NCI-H748 treated with DMSO at 0.1 percent for 48 hours (cell line): ENCODE measurements at regions not wholly inside any gene's neighbourhood (a gene's known extent, or its start where the extent isn't known, plus 50 kb on each side); places are given as distances from the start of the nearest gene placed in this dataset.
"Not testable (repeated sequence)": the region's sequence is repeated elsewhere in the genome, so short reads cannot be mapped to it uniquely, and the experiment has no call there.

Experiments used
- DNase-seq: peaks from one replicate; lab custom pipeline; 2025; lab: John Stamatoyannopoulos, UW

DNA sequence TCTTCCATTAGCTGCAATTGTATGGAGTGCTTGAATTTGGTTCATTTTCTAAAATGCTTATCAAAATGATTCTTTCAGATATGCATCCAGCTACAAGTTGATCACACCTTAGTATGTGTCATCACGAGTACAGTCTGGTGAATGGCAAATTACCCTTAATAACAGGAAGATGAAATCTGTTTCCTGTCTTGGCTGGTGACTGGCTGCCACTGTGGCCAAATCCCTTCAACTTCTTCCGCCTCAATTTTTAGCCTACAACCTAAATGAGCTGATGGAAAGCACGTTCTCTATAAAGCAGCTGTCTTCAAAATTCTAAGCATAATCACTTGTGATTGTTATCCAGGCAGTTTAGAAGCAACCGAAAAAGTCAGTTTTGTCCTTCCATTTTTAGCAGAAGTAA, 387.1 kb upstream of the NECTIN3 start:
- DNase-seq: no peak

GRCh38 chr3:110685630-110686029, 386.0 kb upstream of the NECTIN3 start:
- DNase-seq: no peak

DNA sequence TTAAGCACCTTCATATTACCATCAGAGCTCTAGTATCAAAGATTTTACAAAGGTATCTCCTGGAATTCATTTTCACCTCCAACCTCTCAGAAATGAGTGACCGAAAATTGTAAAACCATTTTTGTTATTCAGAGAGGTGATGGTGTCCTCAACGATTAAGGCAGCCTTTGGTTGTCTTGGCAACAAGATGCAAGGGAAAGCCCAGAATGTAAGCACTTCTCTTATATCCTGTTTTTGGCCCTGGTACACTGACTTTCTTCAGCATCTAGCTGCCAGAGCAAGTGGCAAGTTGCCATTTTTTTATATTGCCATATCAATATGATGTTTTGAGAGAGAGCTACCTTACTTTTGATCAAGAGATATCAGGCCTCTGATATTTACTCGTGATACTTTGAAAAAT, 384.9 kb upstream of the NECTIN3 start:
- no peak for DNase-seq

GRCh38 chr3:110687138-110687537, 384.5 kb upstream of the NECTIN3 start:
- no peak for DNase-seq

DNA sequence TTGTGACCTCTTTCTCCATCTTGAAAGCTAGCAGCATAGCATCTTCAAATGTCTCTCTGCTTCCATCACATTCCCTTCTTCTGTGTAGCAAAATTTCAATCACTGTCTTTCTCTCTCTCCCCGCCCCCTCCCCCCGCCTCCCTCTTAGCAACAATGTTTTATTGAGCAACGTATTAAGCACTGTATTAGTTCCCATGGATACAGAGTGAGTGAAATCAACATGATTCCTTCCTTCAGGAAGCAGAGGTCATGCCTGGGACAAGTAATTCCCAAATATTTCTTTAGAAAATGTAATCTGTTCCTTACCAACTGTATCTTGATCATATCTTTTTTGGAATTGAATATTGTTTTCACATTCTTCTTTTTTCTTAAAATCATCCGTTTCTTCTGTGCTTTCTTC, 373.7 kb upstream of the NECTIN3 start:
- no peak for DNase-seq

DNA sequence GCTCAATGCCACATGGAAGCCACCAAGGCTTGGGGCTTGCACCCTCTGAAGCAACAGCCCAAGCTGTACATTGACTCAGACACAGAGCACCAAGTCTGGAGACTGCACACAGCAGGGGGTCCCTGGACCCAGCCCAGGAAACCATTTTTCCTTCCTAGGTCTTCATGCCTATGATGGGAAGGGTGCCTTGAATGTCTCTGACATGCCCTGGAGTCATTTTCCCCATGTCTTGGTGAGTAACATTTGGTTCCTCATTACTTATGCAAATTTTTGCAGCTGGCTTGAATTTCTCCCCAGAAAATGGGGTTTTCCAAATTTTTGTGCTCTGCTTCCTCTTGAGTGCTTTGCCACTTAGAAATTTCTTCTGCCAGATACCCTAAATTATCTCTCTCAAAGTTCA, 367.3 kb upstream of the NECTIN3 start:
- not testable (repeated sequence) for DNase-seq

DNA sequence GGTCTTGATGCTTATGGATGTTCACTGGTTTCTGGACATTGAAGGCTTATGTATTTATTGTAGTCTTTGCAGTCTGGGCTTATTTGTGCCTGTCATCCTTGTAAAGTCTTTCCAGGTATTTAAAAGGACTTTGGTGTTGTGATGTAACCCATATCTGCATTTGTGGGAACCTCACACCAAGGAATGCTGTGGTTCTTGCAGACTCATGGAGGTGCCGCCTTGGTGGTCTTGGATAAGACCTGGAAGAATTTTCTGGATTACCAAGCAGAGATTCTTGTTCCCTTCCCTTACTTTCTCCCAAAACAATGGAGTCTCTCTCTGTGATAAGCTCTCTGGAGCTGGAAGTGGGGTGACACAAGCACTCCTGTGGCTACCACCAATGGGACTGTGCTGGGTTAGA, 363.5 kb upstream of the NECTIN3 start:
- DNase-seq: no peak

DNA sequence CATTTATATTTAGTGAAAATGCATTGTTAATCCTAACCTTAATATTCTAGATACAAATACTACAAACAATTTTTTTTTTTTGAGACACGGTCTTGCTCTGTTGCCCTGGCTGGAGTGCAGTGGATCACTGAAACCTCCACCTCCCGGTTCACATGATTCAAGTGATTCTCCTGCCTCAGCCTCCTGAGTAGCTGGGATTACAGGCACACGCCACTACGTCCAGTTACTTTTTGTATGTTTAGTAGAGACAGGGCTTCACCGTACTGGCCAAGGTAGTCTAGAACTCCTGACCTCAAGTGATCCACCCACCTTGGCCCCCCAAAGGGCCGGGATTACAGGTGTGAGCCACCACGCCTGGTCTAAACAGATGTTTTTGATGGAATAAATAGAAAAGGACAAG, 361.5 kb upstream of the NECTIN3 start:
- DNase-seq: no peak

- DNase-seq: peak; percentile 5
These were observed 361.0 kb upstream of the NECTIN3 start for GRCh38 chr3:110710603-110711002.

DNA sequence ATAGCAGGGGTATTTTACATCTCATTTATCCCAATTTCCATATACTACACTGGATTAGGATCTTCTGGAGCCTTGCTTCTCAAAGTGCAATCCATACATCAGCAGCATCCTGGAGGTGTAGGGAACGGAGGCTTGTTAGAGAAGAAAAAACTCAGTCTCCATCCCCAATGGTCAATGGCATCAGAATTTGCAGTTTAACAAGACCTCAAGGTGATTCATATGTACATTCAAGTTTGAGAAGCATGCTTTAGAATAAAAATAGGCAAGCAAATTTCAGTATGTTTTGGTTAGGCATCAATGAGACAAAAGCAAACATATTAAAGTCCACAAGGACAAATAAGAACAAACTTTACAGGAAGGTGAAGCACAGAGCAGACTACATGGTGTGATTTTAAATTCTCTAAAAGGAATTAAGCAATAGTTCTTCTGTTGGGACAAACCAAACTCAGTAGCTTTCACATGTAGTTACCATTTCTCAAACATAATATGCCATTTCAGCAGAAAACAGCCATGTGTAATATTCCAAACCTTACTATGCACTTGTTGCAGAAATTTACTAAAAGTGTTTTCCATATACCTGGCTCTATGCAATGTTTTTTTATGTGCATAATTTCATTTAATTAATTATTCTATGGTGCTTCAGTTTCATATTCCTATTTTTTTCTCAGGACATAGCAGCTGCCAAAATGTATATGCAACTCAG, 360.3 kb upstream of the NECTIN3 start:
- DNase-seq: no peak

DNA sequence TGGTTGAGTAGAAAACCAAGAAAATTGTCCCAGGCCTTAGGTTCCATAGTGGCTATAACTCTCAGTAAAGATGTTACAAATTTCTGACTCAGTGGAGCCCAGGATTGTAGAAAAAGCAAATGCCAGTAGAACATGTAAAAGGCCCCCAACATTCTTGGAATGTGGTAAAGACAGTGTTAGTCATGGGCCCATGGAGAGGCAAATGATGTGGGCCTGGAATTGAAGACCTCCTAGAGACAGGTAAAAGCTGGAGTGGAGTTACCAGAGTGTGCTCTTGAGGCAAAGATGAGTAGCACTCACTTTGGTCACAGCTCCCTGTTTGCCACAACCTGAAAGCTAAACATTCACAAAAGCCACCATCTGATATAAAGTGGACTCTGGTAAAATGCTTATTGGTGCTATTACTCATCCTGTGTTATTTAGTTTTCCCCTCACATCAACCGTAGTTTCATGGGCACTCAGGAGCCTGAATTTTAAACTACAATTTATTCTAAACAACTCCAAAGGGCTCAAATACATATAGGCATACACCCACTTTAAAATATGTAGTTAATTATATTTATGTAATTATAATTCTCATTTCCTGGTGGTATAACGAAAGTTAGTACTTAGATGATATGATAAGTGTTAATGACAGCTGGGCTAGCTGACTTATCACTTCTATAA, 359.6 kb upstream of the NECTIN3 start:
- DNase-seq: no peak

DNA sequence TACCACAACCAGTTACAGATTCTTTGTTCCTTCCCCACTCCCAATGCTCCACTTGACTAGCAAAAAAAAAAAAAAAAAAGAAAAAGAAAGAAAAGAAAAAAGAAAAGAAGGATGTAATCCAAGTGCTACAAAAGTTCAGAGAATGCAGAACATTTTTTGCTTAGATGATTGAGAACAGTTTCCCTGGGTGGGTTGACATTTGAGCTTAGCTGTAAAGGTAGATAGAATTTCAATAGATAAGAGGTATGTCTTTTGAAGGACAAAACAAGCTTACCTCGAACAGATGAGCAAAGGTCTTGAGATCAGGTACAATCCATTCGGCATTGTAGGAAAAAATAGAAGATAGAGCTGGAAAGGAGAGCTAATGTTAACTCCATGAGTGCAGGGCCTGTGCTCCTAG, 344.6 kb upstream of the NECTIN3 start:
- no peak for DNase-seq

- DNase-seq: no peak
These were observed 340.5 kb upstream of the NECTIN3 start for GRCh38 chr3:110731148-110731547.

DNA sequence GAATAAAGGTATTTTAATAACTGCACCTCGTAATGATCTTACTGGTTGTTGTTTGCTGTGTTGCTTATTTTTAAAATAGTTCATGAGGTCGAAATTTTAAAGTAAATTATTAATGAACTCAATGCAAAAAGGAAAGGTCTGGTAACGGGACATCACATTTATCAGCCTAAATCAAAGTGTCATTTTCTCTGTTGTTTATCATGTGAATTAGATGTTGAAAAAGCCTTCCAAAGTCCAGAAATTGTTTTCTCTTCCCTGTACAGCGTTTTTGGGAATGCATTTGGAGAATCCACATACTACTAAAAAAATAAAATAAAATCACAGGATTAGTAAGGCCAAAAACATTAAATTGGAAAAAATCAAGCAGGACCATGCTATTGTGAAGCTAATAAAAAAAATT, 339.2 kb upstream of the NECTIN3 start:
- DNase-seq: no peak

DNA sequence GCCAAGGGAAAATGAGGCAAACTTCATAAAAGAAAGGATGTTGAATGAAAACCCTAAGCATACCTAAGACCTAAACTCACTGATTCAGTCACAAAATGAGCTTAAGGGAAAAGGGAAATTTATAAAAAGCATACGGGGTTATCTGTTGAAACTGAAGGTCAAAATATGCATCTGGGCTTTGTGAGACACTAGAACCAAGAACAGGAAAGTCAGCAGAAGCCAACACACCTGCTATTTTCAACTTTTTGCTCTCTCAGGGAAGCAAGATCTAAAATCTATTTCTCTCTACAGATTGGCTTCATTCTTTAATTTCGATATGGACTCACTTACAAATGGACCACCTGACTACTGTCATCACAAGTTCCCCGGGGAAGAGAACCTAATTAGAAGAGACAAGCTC, 338.6 kb upstream of the NECTIN3 start:
- DNase-seq: no peak

GRCh38 chr3:110734524-110734923, 337.1 kb upstream of the NECTIN3 start:
- DNase-seq: no peak

DNA sequence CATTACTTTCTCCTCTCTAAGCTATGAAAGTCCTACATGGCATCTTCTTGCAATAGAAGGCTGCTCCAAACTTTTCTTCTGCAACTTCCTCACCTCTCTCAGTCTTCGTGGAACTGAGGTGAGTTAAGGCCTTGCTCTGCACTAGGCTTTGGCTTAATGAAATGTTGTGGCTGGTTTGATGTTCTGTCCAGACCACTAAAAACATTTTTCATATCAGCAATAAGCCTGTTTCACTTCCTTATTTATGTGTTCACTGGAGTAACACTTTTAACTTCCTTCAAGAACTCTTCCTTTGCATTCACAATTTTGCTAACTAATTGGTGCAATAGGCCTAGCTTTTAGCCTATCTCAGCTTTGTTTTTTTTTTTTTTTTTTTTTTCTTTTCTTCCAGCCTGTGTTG, 335.3 kb upstream of the NECTIN3 start:
- no peak for DNase-seq

- DNase-seq: no peak
These were observed 333.1 kb upstream of the NECTIN3 start for GRCh38 chr3:110738531-110738930.

- DNase-seq: no peak
These were observed 329.7 kb upstream of the NECTIN3 start for GRCh38 chr3:110741891-110742290.

GRCh38 chr3:110743202-110743601, 328.4 kb upstream of the NECTIN3 start:
- peak; percentile 60 for DNase-seq

- no peak for DNase-seq
These were observed 327.6 kb upstream of the NECTIN3 start for GRCh38 chr3:110743984-110744383.

DNA sequence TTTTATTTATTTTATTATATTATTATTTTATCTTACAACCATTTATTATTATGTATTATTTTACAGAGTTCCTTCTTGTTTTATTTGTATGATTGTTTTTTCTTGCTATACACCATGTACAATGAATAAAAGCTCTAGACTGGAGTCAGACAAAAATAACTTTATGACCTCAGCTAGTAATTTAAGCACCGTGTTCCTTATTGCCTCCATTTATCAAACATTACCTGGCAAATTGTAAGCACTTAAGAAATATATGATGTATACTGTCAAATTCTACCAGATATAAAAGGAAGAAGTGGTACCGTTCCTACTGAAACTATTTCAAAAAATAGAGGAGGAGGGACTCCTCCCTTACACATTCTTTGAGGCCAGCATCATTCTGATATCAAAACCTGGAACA, 326.9 kb upstream of the NECTIN3 start:
- DNase-seq: no peak

DNA sequence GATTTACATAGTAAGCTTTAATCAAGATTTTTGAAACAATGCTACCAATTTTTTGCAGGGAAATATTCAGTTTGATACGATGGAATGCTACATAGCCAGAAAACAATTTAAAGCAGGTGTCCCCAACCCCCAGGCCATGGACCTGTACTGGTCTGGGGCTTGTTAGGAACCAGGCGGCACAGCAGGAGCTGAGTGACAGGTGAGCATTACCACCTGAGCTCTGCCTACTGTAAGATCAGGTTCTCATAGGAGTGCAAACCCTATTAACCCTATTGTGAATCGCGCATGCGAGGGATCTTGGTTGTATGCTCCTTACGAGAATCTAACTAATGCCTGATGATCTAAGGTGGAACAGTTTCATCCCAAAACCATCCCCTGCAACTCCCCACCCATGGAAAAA, 322.6 kb upstream of the NECTIN3 start:
- no peak for DNase-seq

DNA sequence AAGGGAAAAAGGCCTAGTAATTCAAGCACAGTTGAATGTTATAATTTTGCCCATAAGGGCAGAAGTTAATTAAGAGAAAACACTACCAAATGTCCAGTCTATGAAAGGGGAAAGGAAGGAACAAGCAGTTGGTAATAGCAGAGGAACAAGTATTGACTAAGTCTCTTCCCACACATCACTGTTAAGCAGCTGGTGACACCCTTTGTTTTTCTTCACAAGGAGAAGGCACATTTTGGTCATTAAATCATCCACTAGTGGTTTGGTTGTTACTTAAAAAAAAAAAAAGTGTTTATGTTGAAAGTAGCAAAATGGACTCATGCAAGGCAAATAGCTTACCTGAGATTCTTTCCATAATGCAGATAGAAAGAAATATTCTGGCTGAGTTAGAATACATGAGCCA, 321.4 kb upstream of the NECTIN3 start:
- no peak for DNase-seq
